ENCODE measurements at regions not wholly inside any gene's neighbourhood (a gene's known extent, or its start where the extent isn't known, plus 50 kb on each side); places are given as distances from the start of the nearest gene placed in this dataset.
"Not testable (repeated sequence)": the region's sequence is repeated elsewhere in the genome, so short reads cannot be mapped to it uniquely, and the experiment has no call there.

DNA sequence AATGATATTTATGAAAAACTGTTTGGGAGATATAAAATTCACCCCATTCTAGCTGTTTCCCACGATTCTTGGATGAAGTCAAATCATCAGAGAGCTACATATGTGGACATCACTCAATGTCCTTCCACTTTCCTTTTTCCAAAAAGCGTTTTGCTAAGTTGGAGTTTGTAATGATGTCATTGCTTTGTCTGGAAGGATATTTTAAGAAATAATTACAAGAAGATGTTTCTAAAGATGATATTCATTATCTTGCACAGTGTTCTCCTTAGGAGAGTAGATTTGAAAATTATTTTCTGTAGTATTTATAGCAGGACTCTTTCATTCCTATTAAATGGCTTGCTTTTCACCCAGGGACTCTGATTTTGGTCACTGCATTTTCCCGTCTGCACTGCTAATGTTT lies 851.2 kb downstream of the EFNB2 start:
- DNase-seq (ENCODE audit: low read depth): no peak

DNA sequence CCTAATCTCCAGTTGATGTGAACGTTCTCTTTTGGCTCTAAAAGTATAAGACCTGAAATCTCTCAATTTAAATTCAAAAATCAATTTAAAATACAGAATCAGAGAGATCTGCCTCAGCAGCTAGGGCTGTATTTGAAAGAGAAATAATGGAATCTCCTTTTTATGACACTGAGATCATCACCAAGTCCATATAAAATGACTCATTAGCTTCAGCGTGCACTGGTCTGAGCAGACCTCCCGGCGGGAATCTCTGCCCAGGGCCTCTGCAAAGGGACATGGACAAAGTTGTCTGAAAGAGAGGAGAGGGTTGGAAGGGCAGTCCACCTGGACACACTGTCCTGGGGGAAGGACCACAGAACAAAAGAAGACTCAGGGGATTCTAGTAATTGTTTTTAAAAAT lies 855.6 kb downstream of the EFNB2 start:
- no peak for DNase-seq (ENCODE audit: low read depth)

DNA sequence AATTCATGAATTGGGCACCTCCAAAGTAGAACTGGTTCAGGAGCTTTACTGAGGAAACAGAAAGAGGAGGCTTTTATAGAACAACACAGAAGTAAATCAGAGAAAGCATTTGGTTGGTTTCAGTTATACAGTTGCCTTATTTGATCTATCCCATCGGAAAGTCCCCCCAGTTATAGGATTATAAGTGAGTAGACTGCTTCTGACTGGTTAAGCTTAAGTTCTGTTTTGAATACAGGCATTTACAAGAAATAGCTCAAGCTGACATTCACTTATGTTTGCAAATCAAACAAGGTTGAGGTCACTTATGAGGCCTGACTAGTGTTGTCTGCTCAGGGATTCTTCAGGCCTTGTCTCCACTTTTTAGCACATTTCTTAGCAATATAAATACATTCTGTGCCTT lies 857.4 kb downstream of the EFNB2 start:
- no peak for DNase-seq (ENCODE audit: low read depth)

DNA sequence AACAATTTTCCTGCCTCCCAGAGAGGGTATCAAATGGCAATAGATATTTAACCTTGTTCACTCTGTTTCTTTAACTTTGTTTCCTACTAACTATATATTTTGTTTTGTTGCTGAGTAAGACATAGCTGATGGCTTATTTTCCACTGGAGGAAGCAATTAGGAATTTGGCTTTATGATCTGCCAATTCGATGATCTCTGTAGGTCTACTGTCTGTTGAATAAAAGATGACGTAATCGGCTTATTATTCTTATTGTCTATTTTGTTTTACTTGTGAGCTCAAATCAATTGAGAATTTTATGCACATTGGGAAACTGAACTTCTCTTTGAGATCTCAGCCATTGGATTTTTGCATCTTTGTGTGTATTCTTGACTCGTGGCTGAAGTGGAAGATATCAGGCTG lies 862.6 kb downstream of the EFNB2 start:
- DNase-seq (ENCODE audit: low read depth): no peak

DNA sequence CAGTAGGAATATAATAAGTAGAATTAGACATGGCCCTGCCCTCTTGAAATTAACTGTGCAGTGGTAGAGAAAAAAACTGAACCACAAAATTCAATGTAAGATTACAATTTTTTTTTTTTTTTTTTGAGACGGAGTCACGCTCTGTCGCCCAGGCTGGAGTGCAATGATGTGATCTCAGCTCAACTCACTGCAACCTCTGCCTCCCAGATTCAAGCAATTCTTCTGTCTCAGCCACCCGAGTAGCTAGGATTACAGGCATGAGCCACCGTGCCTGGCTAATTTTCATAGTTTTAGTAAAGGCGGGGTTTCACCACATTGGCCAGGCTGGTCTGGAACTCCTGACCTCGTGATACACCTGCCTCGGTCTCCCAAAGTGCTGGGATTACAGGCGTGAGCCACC lies 864.3 kb downstream of the EFNB2 start:
- DNase-seq (ENCODE audit: low read depth): not testable (repeated sequence)

DNA sequence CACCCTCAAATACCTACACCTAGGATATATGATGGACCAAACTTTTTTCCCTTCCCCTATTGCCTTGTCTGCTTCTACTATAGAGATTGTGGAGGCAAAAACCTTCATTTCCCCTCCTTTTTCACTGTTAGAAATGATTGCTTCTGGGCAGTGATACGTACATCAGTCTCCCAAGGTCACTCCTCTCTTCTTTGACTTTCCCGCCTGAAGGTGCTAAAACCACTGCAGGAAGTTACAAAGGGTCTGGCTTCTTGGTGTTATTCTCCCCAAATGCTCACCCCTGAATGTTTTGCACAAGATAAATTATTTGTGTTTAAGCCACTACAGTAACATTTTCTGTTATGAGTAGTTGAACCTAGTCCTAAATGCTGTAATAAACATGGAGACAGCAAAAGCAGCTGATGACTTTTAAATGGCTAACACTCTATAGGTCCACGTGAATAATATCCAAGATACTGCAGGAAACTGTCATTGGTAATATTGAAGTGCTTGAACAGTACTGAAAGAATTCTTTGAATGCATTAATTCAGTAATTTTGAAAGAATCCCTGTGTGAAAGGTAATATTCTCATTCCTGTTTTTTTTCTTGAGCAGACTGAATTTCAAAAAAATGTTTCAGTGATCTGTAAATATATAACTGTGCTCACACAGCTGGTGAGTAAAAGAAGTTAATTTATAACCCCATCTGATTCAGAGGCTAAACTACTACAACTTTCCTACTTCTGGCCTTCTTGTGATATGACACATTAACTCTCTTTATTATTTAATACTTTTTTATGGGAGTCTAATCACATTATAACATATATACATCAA lies 865.1 kb downstream of the EFNB2 start:
- no peak for DNase-seq (ENCODE audit: low read depth)

DNA sequence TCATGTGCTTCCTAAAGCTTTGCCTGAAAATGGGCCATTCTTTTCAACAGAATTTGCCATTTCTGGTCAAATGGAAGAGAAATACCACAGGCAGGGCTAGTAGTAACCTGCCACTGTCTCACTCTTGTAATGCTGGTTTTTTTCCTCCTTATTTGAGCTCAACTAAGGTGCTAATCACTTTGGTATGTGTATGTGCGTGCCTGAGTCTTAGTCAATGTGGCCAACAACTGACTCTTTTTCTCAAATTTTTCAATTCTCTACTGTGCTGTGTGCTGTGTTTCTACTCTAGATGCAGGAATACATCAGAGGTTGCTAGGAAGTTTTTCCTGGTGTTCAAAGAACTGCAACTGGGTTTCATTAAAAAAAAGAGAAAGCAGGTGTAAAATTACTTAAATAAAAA lies 870.2 kb downstream of the EFNB2 start:
- no peak for DNase-seq (ENCODE audit: low read depth)

- DNase-seq (ENCODE audit: low read depth): no peak
Measured at GRCh38 chr13:105663182-105663581, 872.3 kb downstream of the EFNB2 start.

DNA sequence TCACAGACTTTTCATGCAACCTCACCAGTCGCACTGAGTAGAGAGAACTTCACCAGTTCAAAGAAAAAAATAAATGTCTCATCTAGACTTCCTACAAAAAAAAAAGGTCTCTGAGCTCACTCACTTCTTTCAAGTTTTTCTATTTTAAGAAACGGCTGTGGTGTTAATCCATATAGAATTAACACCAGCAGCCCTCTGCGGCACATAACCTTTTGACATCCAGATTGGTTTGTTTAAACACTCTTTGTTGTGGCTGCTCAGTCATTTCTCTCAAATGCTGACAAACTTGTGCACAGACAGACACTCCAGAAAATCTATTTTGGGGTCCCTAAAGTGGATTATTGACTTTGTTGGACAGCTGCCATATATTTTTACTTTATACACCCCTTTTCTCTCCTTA lies 874.9 kb downstream of the EFNB2 start:
- DNase-seq (ENCODE audit: low read depth): no peak

GRCh38 chr13:105658431-105658830 lies 877.0 kb downstream of the EFNB2 start:
- no peak for DNase-seq (ENCODE audit: low read depth)

- no peak for DNase-seq (ENCODE audit: low read depth)
Measured at GRCh38 chr13:105655046-105655445, 880.4 kb downstream of the EFNB2 start.

- DNase-seq (ENCODE audit: low read depth): no peak
Measured at GRCh38 chr13:105643966-105644365, 891.5 kb downstream of the EFNB2 start.

DNA sequence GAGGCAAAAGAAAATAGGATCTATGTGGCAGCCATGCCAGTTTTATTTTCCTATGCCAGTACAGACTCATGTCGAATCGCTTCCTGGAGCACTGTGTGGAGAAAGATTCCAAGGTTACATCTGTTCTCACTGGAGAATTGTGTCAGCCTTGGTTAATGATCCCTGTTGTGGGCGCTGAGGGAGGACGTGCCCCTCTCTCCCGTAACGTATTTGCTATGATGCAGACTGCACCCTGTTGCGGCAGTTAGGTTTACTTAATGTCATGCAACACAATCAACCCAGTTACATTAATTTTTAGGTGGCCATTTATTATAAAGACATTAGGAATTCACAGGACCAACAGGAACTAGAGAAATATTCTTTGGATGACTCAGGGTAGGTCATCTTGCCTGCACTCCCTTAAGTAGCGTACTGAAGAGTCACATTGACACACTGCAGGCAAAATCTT lies 892.9 kb downstream of the EFNB2 start:
- DNase-seq (ENCODE audit: low read depth): no peak

GRCh38 chr13:105641121-105641520 lies 894.3 kb downstream of the EFNB2 start:
- DNase-seq (ENCODE audit: low read depth): no peak

DNA sequence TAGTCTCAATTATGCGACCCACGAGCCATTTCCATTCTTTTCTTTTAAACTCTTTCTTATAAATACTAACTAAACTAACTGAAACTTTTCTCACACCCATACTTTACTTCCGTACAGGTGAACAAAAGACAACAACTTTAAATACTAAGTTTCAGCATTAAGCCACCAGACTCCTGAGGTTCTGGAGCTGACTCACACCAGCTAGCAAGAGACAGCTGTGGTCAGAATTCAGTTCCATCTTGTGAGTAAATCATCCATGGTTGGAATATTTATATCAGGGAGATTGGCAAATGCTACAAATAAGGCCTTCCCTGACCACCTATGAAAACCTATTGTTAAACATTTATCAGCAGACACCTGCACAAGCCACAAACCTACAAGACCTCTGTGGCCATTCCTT lies 897.0 kb downstream of the EFNB2 start:
- DNase-seq (ENCODE audit: low read depth): no peak

DNA sequence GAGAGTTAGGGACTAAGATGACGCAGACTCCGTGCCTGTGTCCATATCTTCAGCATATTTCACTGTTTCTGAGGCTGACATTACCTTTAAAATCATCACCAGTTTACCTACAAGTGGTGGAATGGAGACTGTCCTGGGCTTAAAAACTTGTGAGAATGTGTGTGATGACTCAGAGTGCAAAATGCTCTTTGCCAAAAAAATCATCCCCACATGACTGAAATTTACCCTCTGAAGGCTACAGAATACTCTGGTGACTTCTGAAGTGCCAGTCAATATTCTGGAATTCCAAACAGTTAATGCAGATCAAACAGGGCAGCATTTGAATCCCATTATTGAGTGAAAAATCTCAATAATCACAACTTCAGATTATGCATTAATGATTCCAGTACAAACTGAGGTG lies 901.4 kb downstream of the EFNB2 start:
- no peak for DNase-seq (ENCODE audit: low read depth)

DNA sequence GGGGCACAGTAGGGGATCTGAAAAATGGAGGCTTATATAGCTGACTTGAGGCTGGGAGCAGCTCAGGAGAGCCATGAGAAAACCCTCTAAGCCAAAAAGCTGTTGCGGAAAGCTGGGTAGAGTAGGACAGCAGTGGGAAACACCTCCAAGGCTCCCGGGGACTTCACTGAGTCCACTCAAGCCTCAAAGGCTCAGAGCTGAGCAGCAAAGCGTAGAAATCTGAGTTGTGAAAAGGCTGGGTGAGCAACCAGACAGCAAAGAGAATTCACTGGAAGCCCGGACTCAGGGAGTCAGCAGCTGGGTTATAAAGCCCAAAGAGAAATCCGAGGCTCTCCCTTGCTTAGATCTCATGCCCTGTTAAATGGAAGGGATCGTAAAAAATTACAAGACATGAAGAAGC lies 905.0 kb downstream of the EFNB2 start:
- DNase-seq (ENCODE audit: low read depth): no peak

DNA sequence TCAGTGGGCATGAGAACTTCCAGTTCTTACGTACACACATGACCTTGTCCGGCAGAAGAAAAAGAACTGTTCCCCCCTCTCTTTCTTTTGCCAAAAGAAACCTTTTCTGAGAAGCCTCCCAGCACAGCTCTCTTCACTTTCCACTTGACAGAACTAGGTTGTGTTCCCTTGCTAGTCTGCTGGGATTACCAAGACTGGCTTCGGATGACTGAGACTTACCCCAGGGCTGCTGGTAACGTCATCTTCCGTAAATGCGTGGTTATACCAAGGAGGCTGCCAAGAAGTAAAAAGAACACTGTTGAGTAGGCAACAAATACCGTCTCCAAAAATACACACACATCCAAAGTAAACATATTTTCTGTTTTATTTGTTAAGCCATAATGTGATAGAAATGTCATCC lies 908.2 kb downstream of the EFNB2 start:
- DNase-seq (ENCODE audit: low read depth): no peak

- DNase-seq (ENCODE audit: low read depth): no peak
Measured at GRCh38 chr13:105625691-105626090, 909.8 kb downstream of the EFNB2 start.

DNA sequence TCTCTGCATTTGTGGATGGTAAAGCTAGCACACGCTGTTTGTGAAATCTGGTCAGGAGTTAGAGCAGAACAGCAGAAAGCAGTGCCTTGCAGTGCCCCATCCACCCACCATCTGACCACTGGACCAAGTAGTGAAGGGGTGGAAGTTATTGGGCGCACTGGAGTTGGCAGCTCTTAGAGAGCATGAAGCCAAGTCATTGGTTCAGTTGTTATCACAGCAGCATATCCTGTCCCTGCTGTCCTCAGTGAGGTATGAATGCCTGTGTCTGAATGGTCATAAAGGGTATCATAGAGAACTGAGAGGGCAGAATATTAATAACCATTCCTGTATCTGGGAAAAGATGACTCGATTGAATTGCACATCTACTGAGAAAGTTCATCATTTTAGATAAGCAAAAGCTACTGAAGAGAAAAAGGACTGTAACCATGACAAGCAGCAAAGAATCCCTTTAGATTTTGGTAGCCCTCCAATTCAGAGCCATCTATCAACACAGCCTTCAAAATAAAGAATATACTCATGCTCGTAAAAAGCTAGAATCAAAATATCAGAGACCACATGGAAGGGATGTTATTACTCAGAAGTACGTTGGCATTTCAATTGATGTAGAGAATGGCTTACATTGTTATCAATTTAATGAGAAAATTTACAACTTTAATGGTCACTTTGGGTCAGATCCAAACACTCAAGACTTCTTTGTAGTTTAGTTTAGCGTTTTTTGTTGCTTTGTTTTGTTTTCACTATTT lies 919.0 kb downstream of the EFNB2 start:
- no peak for DNase-seq (ENCODE audit: low read depth)

- DNase-seq (ENCODE audit: low read depth): no peak
Measured at GRCh38 chr13:105612541-105612940, 922.9 kb downstream of the EFNB2 start.

- no peak for DNase-seq (ENCODE audit: low read depth)
Measured at GRCh38 chr13:105611424-105611823, 924.0 kb downstream of the EFNB2 start.

DNA sequence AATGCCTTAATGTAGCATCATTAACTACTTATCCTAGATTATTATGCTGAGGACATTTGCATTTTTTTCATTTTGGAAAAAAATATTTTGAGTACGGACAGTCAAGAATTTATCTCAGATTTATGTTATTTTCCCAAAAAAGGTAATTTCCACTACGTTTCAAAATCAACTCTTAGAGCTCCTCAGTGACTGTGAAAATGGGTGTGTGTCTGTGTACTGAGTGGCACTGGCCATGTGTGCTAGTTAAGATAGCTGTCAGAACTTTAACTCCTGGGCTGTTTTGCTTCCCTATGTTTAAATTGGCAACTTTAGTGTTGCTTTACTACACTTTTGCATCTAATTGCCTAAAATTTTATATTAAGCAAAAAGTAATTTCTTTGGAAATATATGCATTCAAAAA lies 927.4 kb downstream of the EFNB2 start:
- no peak for DNase-seq (ENCODE audit: low read depth)

DNA sequence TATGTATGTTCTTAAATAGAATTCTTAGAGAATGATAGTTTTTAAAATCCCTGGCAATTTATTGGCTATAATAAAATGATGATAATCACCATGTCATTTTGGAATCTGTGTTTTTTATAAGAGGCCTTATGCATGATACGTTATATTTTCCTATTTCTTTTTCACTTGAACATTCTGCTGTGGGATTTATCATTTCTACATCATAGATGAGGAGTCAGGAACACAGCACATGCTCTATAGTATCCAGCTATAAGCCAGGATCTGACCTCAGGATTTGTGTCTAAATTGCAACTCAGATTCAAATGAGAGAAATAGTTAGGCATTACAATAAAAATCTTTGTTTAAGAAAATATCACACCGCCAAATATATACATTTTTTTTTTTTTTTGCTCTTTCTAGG lies 928.0 kb downstream of the EFNB2 start:
- no peak for DNase-seq (ENCODE audit: low read depth)
